HUES6 (cell line): ENCODE measurements at regions not wholly inside any gene's neighbourhood (a gene's known extent, or its start where the extent isn't known, plus 50 kb on each side); places are given as distances from the start of the nearest gene placed in this dataset.

Experiments
- H3K27ac ChIP-seq: 2 replicates; pipeline ENCODE4 v1.7.0; 2013; ENCODE audit warnings: low read depth, mild to moderate bottlenecking, low read length, inconsistent platforms
- H3K27me3 ChIP-seq: 2 replicates; pipeline ENCODE4 v1.6.1; 2013; ENCODE audit warnings: low read length; ENCODE audit not compliant: control insufficient read depth, insufficient read depth
- H3K36me3 ChIP-seq: 2 replicates; pipeline ENCODE4 v1.6.1; 2013; ENCODE audit warnings: low read length; ENCODE audit not compliant: control insufficient read depth, insufficient read depth
- H3K4me1 ChIP-seq: 2 replicates; pipeline ENCODE4 v1.6.1; 2013; ENCODE audit warnings: low read length; ENCODE audit not compliant: control insufficient read depth, insufficient read depth
- H3K4me3 ChIP-seq: 2 replicates; pipeline ENCODE4 v1.5.1; 2013; ENCODE audit warnings: low read depth, low read length
- H3K9ac ChIP-seq: one replicate; pipeline ENCODE4 v1.6.1; 2013; ENCODE audit warnings: mild to moderate bottlenecking, low read length
- H3K9me3 ChIP-seq: 2 replicates; pipeline ENCODE4 v1.6.1; 2013; ENCODE audit warnings: low read depth, low read length; ENCODE audit not compliant: control insufficient read depth, insufficient read depth

- H3K4me1 ChIP-seq = peaks cover 9% of the 10 kb centered on the region; the same call in 1 of the 2 replicates
- H3K36me3 ChIP-seq = no peaks in the 10 kb centered on the region
- H3K4me3 ChIP-seq = no peak overlapping the region
- no peaks in the 10 kb centered on the region for H3K9me3 ChIP-seq
- no peak overlapping the region for H3K27ac ChIP-seq
- H3K27me3 ChIP-seq = no peaks in the 10 kb centered on the region
- H3K9ac ChIP-seq = no peak overlapping the region
These were observed 51.3 kb upstream of the CAV2 start for GRCh38 chr7:116447966-116448839.

- H3K27ac ChIP-seq = no peak overlapping the region
- H3K9ac ChIP-seq = no peak overlapping the region
- H3K4me1 ChIP-seq = peaks cover 9% of the 10 kb centered on the region; the same call in 1 of the 2 replicates
- no peaks in the 10 kb centered on the region for H3K27me3 ChIP-seq
- H3K9me3 ChIP-seq = no peaks in the 10 kb centered on the region
- no peaks in the 10 kb centered on the region for H3K36me3 ChIP-seq
- H3K4me3 ChIP-seq = no peak overlapping the region
These were observed 50.1 kb upstream of the CAV2 start for GRCh38 chr7:116449441-116449840.
